HG03108 (cell line): ENCODE measurements at regions not wholly inside any gene's neighbourhood (a gene's known extent, or its start where the extent isn't known, plus 50 kb on each side); places are given as distances from the start of the nearest gene placed in this dataset.
"Not testable (repeated sequence)": the region's sequence is repeated elsewhere in the genome, so short reads cannot be mapped to it uniquely, and the experiment has no call there.

Source experiments
- ATAC-seq: cut with Tn5 transposase; IDR thresholded peaks from one replicate; pipeline ENCODE4 v1.9.1; 2021; ENCODE audit warnings: moderate library complexity; ENCODE audit not compliant: unreplicated experiment

GRCh38 chr6:79431537-79431933, 105.7 kb downstream of the LCA5 start:
- no peak for ATAC-seq

- ATAC-seq: no peak
Measured at GRCh38 chr6:79430913-79431536, 106.2 kb downstream of the LCA5 start.

GRCh38 chr6:79427721-79428120, 109.5 kb downstream of the LCA5 start:
- ATAC-seq: no peak

- no peak for ATAC-seq
Measured at GRCh38 chr6:79426625-79427278, 110.5 kb downstream of the LCA5 start.

GRCh38 chr6:79425589-79426311, 111.5 kb downstream of the LCA5 start:
- no peak for ATAC-seq

GRCh38 chr6:79423216-79423615, 114.0 kb downstream of the LCA5 start:
- ATAC-seq: no peak

GRCh38 chr6:79422666-79423065, 114.6 kb downstream of the LCA5 start:
- no peak for ATAC-seq

- peak; percentile 83 for ATAC-seq
Measured at GRCh38 chr6:79421707-79422484, 115.3 kb downstream of the LCA5 start.

GRCh38 chr6:79421001-79421411, 116.2 kb downstream of the LCA5 start:
- ATAC-seq: no peak

- ATAC-seq: no peak
Measured at GRCh38 chr6:79420054-79420453, 117.2 kb downstream of the LCA5 start.

GRCh38 chr6:79416931-79417330, 120.3 kb downstream of the LCA5 start:
- no peak for ATAC-seq

- no peak for ATAC-seq
Measured at GRCh38 chr6:79413562-79414002, 123.6 kb downstream of the LCA5 start.

GRCh38 chr6:79410806-79411205, 126.4 kb downstream of the LCA5 start:
- no peak for ATAC-seq

- no peak for ATAC-seq
Measured at GRCh38 chr6:79408256-79408974, 128.8 kb downstream of the LCA5 start.

- ATAC-seq: no peak
Measured at GRCh38 chr6:79404677-79405076, 132.6 kb downstream of the LCA5 start.

GRCh38 chr6:79404261-79404660, 133.0 kb downstream of the LCA5 start:
- ATAC-seq: no peak

- no peak for ATAC-seq
Measured at GRCh38 chr6:79403563-79403962, 133.7 kb downstream of the LCA5 start.

GRCh38 chr6:79403086-79403485, 134.1 kb downstream of the LCA5 start:
- no peak for ATAC-seq

GRCh38 chr6:79399499-79399898, 137.7 kb downstream of the LCA5 start:
- ATAC-seq: no peak

GRCh38 chr6:79398617-79399016, 138.6 kb downstream of the LCA5 start:
- not testable (repeated sequence) for ATAC-seq

- no peak for ATAC-seq
Measured at GRCh38 chr6:79396625-79397024, 140.6 kb downstream of the LCA5 start.
